Mucosa of descending colon (tissue), 3 donors: ENCODE measurements at regions not wholly inside any gene's neighbourhood (a gene's known extent, or its start where the extent isn't known, plus 50 kb on each side); places are given as distances from the start of the nearest gene placed in this dataset.
A peak's percentile ranks its signal among the peaks of the same experiment; 100 is the strongest.
"Not testable (repeated sequence)": the region's sequence is repeated elsewhere in the genome, so short reads cannot be mapped to it uniquely, and the experiment has no call there.

ENCODE experiments used
- ATAC-seq: fragments of 200-7000 bp; cut with Tn5 transposase; one replicate; pipeline ENCODE4 v1.9.1; 2020; ENCODE audit warnings: mild to moderate bottlenecking, moderate library complexity
- DNase-seq, 3 donors: peaks; one replicate each; pipeline ENCODE4 v3.0.0-alpha.2; 2020
- H3K36me3 ChIP-seq: fragments of 200-600 bp; one replicate; pipeline ENCODE4 v1.8.0; 2021; ENCODE audit warnings: low read depth, mild to moderate bottlenecking
- H3K4me1 ChIP-seq: fragments of 200-600 bp; one replicate; pipeline ENCODE4 v1.8.0; 2021; ENCODE audit warnings: low read depth, mild to moderate bottlenecking
- H3K4me3 ChIP-seq: fragments of 200-600 bp; one replicate; pipeline ENCODE4 v1.8.0; 2021; ENCODE audit warnings: mild to moderate bottlenecking
- H3K9me3 ChIP-seq: fragments of 200-600 bp; one replicate; pipeline ENCODE4 v1.8.0; 2021; ENCODE audit warnings: mild to moderate bottlenecking
- intact Hi-C, 2 donors: fragments of 100-400 bp; cut with DNase I in 1 of 2; cut with micrococcal nuclease in 1 of 2; formaldehyde crosslinking; loops; one replicate each; pipeline versions ENCODE4 v1.11.0 to v1.11.1; 2022; cut with DNase I, micrococcal nuclease
- TF ChIP-seq, protein P1 (sequence below): fragments of 200-600 bp; IDR thresholded peaks from one replicate; pipeline ENCODE4 v1.8.0; 2022; ENCODE audit warnings: antibody characterized with exemption, mild to moderate bottlenecking
- donor health status: DM: no; HTN: no; CAD: no; lungs with moderate emphysema.
- donor health status: DM: no; HTN: no; CAD: no.
- donor health status: DM: no; HTN: yes; CAD: no.

DNA sequence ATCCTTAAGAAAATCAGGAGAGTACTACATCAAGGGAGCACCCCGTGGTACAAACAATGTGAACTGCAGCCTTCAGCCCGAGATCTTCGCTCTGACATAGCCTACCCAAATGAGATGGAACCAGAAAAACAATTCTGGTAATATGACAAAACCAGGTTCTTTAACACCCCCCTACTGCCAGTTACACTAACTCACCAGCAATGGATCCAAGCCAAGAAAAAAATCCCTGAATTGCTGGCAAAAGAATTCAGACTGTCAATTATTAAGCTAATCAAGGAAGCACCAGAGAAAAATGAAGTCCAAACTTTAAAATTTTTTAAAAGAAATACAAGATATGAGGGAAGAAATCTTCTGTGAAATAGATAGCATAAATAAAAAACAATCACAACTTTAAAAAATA lies 101.7 kb upstream of the KLF8 start:
- DNase-seq (peak in 1 of 3 donors; percentile 1), ATAC-seq (no peak)
- H3K4me3 ChIP-seq, result no peak overlapping the region
- H3K4me1 ChIP-seq, result no peaks in the 10 kb centered on the region
- intact Hi-C loops, result no loop called here
- H3K36me3 ChIP-seq, result no peaks in the 10 kb centered on the region
- H3K9me3 ChIP-seq, result peaks cover 3% of the 10 kb centered on the region
- TF ChIP-seq, protein P1, sequence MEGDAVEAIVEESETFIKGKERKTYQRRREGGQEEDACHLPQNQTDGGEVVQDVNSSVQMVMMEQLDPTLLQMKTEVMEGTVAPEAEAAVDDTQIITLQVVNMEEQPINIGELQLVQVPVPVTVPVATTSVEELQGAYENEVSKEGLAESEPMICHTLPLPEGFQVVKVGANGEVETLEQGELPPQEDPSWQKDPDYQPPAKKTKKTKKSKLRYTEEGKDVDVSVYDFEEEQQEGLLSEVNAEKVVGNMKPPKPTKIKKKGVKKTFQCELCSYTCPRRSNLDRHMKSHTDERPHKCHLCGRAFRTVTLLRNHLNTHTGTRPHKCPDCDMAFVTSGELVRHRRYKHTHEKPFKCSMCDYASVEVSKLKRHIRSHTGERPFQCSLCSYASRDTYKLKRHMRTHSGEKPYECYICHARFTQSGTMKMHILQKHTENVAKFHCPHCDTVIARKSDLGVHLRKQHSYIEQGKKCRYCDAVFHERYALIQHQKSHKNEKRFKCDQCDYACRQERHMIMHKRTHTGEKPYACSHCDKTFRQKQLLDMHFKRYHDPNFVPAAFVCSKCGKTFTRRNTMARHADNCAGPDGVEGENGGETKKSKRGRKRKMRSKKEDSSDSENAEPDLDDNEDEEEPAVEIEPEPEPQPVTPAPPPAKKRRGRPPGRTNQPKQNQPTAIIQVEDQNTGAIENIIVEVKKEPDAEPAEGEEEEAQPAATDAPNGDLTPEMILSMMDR, result no peak

DNA sequence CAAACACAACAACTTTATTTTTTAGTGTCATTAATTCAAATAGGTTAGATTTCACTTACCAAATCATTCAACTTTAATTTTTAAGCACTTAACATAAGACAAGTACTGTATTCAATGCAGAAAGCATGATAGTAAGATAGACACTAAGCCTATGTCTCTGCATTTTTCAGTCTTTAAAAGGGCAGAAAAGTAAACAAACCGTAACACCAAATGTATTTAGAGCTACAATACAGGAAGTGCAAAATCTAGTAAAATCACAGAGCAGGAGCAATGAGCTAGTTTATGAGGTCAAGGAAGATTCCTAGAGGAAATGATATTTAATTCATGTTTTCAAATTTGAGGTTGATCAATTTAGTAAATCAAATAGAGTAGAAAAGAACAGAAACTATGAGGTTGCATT lies 68.0 kb upstream of the KLF8 start:
- H3K4me1 ChIP-seq, intact Hi-C loops, H3K36me3 ChIP-seq, H3K4me3 ChIP-seq, H3K9me3 ChIP-seq, DNase-seq: not testable (repeated sequence)
- ATAC-seq, result peak; percentile 31
